Effector CD4-positive, alpha-beta T cell (primary cell): ENCODE measurements at regions not wholly inside any gene's neighbourhood (a gene's known extent, or its start where the extent isn't known, plus 50 kb on each side); places are given as distances from the start of the nearest gene placed in this dataset.

Experiments
- DNase-seq: peaks from one replicate; pipeline ENCODE4 v3.0.0-alpha.2; 2020

GRCh38 chr18:73780218-73780617 lies 367.4 kb downstream of the FBXO15 start:
- no peak for DNase-seq

GRCh38 chr18:73778032-73778359 lies 369.6 kb downstream of the FBXO15 start:
- DNase-seq, result no peak

- no peak for DNase-seq
These were observed 370.1 kb downstream of the FBXO15 start for GRCh38 chr18:73777356-73778031.

GRCh38 chr18:73774811-73775509 lies 372.7 kb downstream of the FBXO15 start:
- no peak for DNase-seq

- DNase-seq, result no peak
These were observed 379.6 kb downstream of the FBXO15 start for GRCh38 chr18:73768043-73768442.

GRCh38 chr18:73766910-73767515 lies 380.6 kb downstream of the FBXO15 start:
- no peak for DNase-seq

GRCh38 chr18:73758446-73758845 lies 389.2 kb downstream of the FBXO15 start:
- no peak for DNase-seq

- no peak for DNase-seq
These were observed 391.2 kb downstream of the FBXO15 start for GRCh38 chr18:73756256-73757091.

GRCh38 chr18:73752965-73753364 lies 394.7 kb downstream of the FBXO15 start:
- no peak for DNase-seq

GRCh38 chr18:73752546-73752945 lies 395.1 kb downstream of the FBXO15 start:
- DNase-seq, result no peak

GRCh38 chr18:73750052-73750451 lies 397.6 kb downstream of the FBXO15 start:
- no peak for DNase-seq

- no peak for DNase-seq
These were observed 398.3 kb downstream of the FBXO15 start for GRCh38 chr18:73749304-73749703.

GRCh38 chr18:73748731-73749130 lies 398.9 kb downstream of the FBXO15 start:
- DNase-seq, result no peak

- DNase-seq, result no peak
These were observed 401.5 kb downstream of the FBXO15 start for GRCh38 chr18:73746101-73746500.

GRCh38 chr18:73742957-73743356 lies 404.7 kb downstream of the FBXO15 start:
- DNase-seq, result no peak

- DNase-seq, result no peak
These were observed 405.7 kb downstream of the FBXO15 start for GRCh38 chr18:73741946-73742345.

- DNase-seq, result no peak
These were observed 408.5 kb downstream of the FBXO15 start for GRCh38 chr18:73739098-73739497.

- DNase-seq, result no peak
These were observed 409.6 kb downstream of the FBXO15 start for GRCh38 chr18:73737990-73738389.

GRCh38 chr18:73735836-73736235 lies 411.8 kb downstream of the FBXO15 start:
- no peak for DNase-seq

- no peak for DNase-seq
These were observed 413.8 kb downstream of the FBXO15 start for GRCh38 chr18:73733806-73734314.

- no peak for DNase-seq
These were observed 414.3 kb downstream of the FBXO15 start for GRCh38 chr18:73733376-73733775.

GRCh38 chr18:73728657-73729056 lies 419.0 kb downstream of the FBXO15 start:
- no peak for DNase-seq

GRCh38 chr18:73724958-73725357 lies 422.7 kb downstream of the FBXO15 start:
- DNase-seq, result no peak
